HUES64 (cell line): ENCODE measurements at regions not wholly inside any gene's neighbourhood (a gene's known extent, or its start where the extent isn't known, plus 50 kb on each side); places are given as distances from the start of the nearest gene placed in this dataset.

ENCODE experiments used
- H3K27ac ChIP-seq: 2 replicates; pipeline ENCODE4 v1.7.0; 2013; ENCODE audit warnings: low read depth, low read length, inconsistent platforms
- H3K27me3 ChIP-seq: 2 replicates; pipeline ENCODE4 v1.6.1; 2013; ENCODE audit warnings: mild to moderate bottlenecking, low read length; ENCODE audit not compliant: insufficient read depth
- H3K36me3 ChIP-seq: 2 replicates; pipeline ENCODE4 v1.6.1; 2013; ENCODE audit warnings: mild to moderate bottlenecking, low read length; ENCODE audit not compliant: insufficient read depth
- H3K4me1 ChIP-seq: 2 replicates; pipeline ENCODE4 v1.6.1; 2013; ENCODE audit warnings: mild to moderate bottlenecking, low read length, moderate library complexity; ENCODE audit not compliant: insufficient read depth
- H3K4me3 ChIP-seq: 2 replicates; pipeline ENCODE4 v1.5.1; 2013; ENCODE audit warnings: mild to moderate bottlenecking, low read length, moderate library complexity
- H3K9ac ChIP-seq: 2 replicates; pipeline ENCODE4 v1.6.1; 2013; ENCODE audit warnings: mild to moderate bottlenecking, low read depth, low read length
- H3K9me3 ChIP-seq: 2 replicates; pipeline ENCODE4 v1.6.1; 2013; ENCODE audit warnings: low read depth, low read length; ENCODE audit not compliant: insufficient read depth
- WGBS: fragments of 150-250, 120-280 bp; methylation state at CpG from one replicate; pipeline ENCODE4 v1.1.7; 2013; ENCODE audit warnings: missing lambda C conversion rate; 5-methylcytosine and 5-hydroxymethylcytosine counted together

- 100% methylated on average over 1 of the region's 2 CpGs for WGBS
- Histone ChIP-seq H3K36me3 (no peaks in the 10 kb centered on the region), H3K4me1 (no peaks in the 10 kb centered on the region), H3K9me3 (no peaks in the 10 kb centered on the region), H3K9ac (no peak overlapping the region), H3K27ac (no peak overlapping the region), H3K27me3 (no peaks in the 10 kb centered on the region), H3K4me3 (no peak overlapping the region)
Measured at GRCh38 chr5:4359847-4360246, 764.2 kb downstream of the IRX1 start.

- no peaks in the 10 kb centered on the region for H3K4me1 ChIP-seq
- no peak overlapping the region for H3K9ac ChIP-seq
- H3K4me3 ChIP-seq: no peak overlapping the region
- WGBS: 96% methylated on average over 2 of the region's 3 CpGs
- no peaks in the 10 kb centered on the region for H3K36me3 ChIP-seq
- no peaks in the 10 kb centered on the region for H3K27me3 ChIP-seq
- no peaks in the 10 kb centered on the region for H3K9me3 ChIP-seq
- H3K27ac ChIP-seq: no peak overlapping the region
Measured at GRCh38 chr5:4361753-4362152, 766.1 kb downstream of the IRX1 start.

GRCh38 chr5:4362411-4362810 lies 766.8 kb downstream of the IRX1 start:
- no peak overlapping the region for H3K27ac ChIP-seq
- 88% methylated on average over 2 of the region's 2 CpGs for WGBS
- no peaks in the 10 kb centered on the region for H3K27me3 ChIP-seq
- no peak overlapping the region for H3K9ac ChIP-seq
- no peaks in the 10 kb centered on the region for H3K36me3 ChIP-seq
- H3K9me3 ChIP-seq: no peaks in the 10 kb centered on the region
- no peaks in the 10 kb centered on the region for H3K4me1 ChIP-seq
- H3K4me3 ChIP-seq: no peak overlapping the region

- Histone ChIP-seq H3K9me3 (no peaks in the 10 kb centered on the region), H3K4me1 (no peaks in the 10 kb centered on the region), H3K27ac (no peak overlapping the region), H3K9ac (no peak overlapping the region), H3K27me3 (no peaks in the 10 kb centered on the region), H3K4me3 (no peak overlapping the region), H3K36me3 (no peaks in the 10 kb centered on the region)
- 77% methylated on average over 1 of the region's 2 CpGs for WGBS
Measured at GRCh38 chr5:4363045-4363444, 767.4 kb downstream of the IRX1 start.

GRCh38 chr5:4366628-4367027 lies 771.0 kb downstream of the IRX1 start:
- H3K4me3 ChIP-seq: no peak overlapping the region
- WGBS: 93% methylated on average over 4 of the region's 5 CpGs

GRCh38 chr5:4370218-4370617 lies 769.9 kb upstream of the ADAMTS16 start:
- H3K36me3 ChIP-seq: no peaks in the 10 kb centered on the region
- H3K4me3 ChIP-seq: no peak overlapping the region
- no peaks in the 10 kb centered on the region for H3K27me3 ChIP-seq
- WGBS: 86% methylated on average over 6 of the region's 6 CpGs
- H3K4me1 ChIP-seq: no peaks in the 10 kb centered on the region
- no peak overlapping the region for H3K27ac ChIP-seq
- H3K9me3 ChIP-seq: no peaks in the 10 kb centered on the region
- H3K9ac ChIP-seq: no peak overlapping the region

More at GRCh38 chr5:4366628-4367027, 771.0 kb downstream of the IRX1 start:
- H3K9ac ChIP-seq: no peak overlapping the region
- no peaks in the 10 kb centered on the region for H3K9me3 ChIP-seq
- no peaks in the 10 kb centered on the region for H3K36me3 ChIP-seq
- no peaks in the 10 kb centered on the region for H3K27me3 ChIP-seq
- H3K4me1 ChIP-seq: no peaks in the 10 kb centered on the region
- no peak overlapping the region for H3K27ac ChIP-seq

GRCh38 chr5:4372481-4372880 lies 767.6 kb upstream of the ADAMTS16 start:
- no peaks in the 10 kb centered on the region for H3K9me3 ChIP-seq
- no peak overlapping the region for H3K4me3 ChIP-seq
- no peak overlapping the region for H3K27ac ChIP-seq
- H3K36me3 ChIP-seq: no peaks in the 10 kb centered on the region
- no peaks in the 10 kb centered on the region for H3K4me1 ChIP-seq
- no peaks in the 10 kb centered on the region for H3K27me3 ChIP-seq
- WGBS: 100% methylated on average over 1 of the region's 1 CpG
- H3K9ac ChIP-seq: no peak overlapping the region

- H3K27ac ChIP-seq: no peak overlapping the region
- 98% methylated on average over 6 of the region's 6 CpGs for WGBS
- no peaks in the 10 kb centered on the region for H3K4me1 ChIP-seq
Measured at GRCh38 chr5:4373051-4373820, 766.9 kb upstream of the ADAMTS16 start.

GRCh38 chr5:4374866-4375265 lies 765.3 kb upstream of the ADAMTS16 start:
- no peak overlapping the region for H3K4me3 ChIP-seq
- no peaks in the 10 kb centered on the region for H3K36me3 ChIP-seq
- no peaks in the 10 kb centered on the region for H3K9me3 ChIP-seq
- no peak overlapping the region for H3K27ac ChIP-seq
- 96% methylated on average over 7 of the region's 7 CpGs for WGBS
- no peak overlapping the region for H3K9ac ChIP-seq
- H3K27me3 ChIP-seq: no peaks in the 10 kb centered on the region
- no peaks in the 10 kb centered on the region for H3K4me1 ChIP-seq

More at GRCh38 chr5:4373051-4373820, 766.9 kb upstream of the ADAMTS16 start:
- Histone ChIP-seq H3K36me3 (no peaks in the 10 kb centered on the region), H3K9me3 (no peaks in the 10 kb centered on the region), H3K27me3 (no peaks in the 10 kb centered on the region), H3K4me3 (no peak overlapping the region), H3K9ac (no peak overlapping the region)

- Histone ChIP-seq H3K9me3 (no peaks in the 10 kb centered on the region), H3K4me3 (no peak overlapping the region), H3K27ac (no peak overlapping the region), H3K9ac (no peak overlapping the region), H3K27me3 (no peaks in the 10 kb centered on the region), H3K36me3 (no peaks in the 10 kb centered on the region), H3K4me1 (no peaks in the 10 kb centered on the region)
- 93% methylated on average over 7 of the region's 7 CpGs for WGBS
Measured at GRCh38 chr5:4375640-4376039, 764.5 kb upstream of the ADAMTS16 start.

- H3K27ac ChIP-seq: no peak overlapping the region
- no peak overlapping the region for H3K4me3 ChIP-seq
- H3K9me3 ChIP-seq: no peaks in the 10 kb centered on the region
- H3K4me1 ChIP-seq: no peaks in the 10 kb centered on the region
- no peak overlapping the region for H3K9ac ChIP-seq
- WGBS: 80% methylated on average over 1 of the region's 4 CpGs
- no peaks in the 10 kb centered on the region for H3K36me3 ChIP-seq
- no peaks in the 10 kb centered on the region for H3K27me3 ChIP-seq
Measured at GRCh38 chr5:4383102-4383501, 757.0 kb upstream of the ADAMTS16 start.
